ENCODE measurements at regions not wholly inside any gene's neighbourhood (a gene's known extent, or its start where the extent isn't known, plus 50 kb on each side); places are given as distances from the start of the nearest gene placed in this dataset.
"Not testable (repeated sequence)": the region's sequence is repeated elsewhere in the genome, so short reads cannot be mapped to it uniquely, and the experiment has no call there.

GRCh38 chr12:91261820-91262676 lies 79.4 kb upstream of the DCN start:
- DNase-seq, result no peak

DNA sequence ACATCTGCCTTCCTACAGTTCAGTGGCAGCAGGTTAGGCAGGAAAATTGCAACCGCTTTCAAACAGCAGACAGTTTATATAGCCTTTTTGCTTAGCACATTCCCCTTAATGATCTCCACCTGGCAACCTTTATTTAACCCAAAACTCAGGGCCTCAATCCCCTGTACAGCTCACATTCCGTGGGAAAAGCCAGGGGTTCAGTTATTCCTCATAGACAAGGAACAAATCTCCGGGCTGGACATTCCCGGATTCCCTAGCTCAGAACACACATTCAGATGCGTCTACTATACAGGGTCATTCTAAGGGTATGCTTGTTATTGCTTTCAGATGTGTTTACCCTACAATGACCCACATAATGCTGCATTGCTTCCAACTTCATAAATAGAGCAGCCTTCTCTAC lies 73.8 kb upstream of the DCN start:
- no peak for DNase-seq

DNA sequence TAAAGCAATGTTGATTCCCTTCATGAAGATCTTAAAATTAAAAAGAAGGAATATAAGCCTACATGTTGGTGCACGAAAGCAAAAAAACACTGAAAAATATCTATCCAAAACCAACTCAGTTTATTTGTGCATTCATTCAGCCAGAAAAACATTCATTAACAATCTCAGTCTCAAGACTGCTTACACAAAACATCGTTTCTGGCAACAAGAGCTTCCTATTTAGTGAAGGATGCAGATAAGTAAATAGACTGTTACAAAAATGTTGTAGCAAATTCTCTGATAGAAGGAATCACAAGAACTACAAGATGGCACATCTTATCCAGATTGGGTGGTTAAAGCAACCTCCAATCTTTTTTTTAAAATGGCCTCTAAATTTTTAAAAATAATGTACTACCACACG lies 69.7 kb upstream of the DCN start:
- no peak for DNase-seq

- DNase-seq, result no peak
These were observed 67.7 kb upstream of the DCN start for GRCh38 chr12:91250273-91250665.

- no peak for DNase-seq
These were observed 67.1 kb upstream of the DCN start for GRCh38 chr12:91249518-91250272.

DNA sequence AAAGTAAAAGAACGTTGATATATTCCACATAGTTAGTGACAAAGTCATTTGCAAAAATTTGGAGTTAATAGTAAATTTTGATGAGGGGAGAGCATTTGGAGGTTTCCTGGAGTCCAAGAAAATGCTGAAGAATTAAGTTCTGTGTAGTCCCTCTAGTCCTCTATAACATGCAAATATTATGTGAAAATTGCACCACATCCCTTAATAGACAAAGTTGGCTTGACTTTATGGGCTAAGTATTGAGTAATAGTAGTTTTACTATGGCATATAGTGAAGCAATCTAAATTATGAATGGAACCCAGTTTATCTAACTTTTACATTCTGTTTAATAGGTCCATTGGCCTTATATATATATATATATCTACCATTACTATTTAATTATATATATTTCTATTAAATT lies 66.4 kb upstream of the DCN start:
- DNase-seq, result no peak

DNA sequence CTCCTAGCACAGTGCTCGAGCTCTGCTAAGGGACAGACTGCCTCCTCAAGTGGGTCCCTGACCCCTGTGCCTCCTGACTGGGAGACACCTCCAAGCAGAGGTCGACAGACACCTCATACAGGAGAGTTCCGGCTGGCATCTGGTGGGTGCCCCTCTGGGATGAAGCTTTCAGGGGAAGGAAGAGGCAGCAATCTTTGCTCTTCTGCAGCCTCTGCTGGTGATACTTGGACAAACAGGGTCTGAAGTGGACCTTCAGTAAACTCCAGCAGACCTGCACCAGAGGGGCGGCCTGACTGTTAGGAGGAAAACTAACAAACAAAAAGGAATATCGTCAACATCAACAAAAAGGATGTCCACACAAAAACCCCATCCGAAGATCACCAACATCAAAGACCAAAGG lies 60.6 kb upstream of the DCN start:
- DNase-seq, result not testable (repeated sequence)

DNA sequence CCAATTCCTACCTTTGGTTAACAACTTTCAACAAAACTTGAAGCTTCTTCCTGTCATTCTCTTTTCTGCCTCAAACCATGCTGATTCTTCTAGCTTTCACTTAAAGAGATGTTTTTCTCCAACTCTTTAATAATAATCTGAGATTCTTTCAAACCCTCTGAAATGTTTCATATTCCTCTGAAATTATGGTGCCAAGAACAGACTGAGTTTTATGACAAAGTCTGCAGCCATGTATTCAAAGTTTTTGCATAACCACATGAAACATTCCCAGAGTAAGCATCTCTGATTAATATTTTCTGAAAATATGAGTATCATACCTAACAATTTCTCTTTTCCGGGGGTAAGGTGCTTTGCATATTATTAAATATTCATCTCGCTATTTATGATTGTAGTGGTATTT lies 59.1 kb upstream of the DCN start:
- DNase-seq, result no peak

- DNase-seq, result no peak
These were observed 57.9 kb upstream of the DCN start for GRCh38 chr12:91240386-91241095.

DNA sequence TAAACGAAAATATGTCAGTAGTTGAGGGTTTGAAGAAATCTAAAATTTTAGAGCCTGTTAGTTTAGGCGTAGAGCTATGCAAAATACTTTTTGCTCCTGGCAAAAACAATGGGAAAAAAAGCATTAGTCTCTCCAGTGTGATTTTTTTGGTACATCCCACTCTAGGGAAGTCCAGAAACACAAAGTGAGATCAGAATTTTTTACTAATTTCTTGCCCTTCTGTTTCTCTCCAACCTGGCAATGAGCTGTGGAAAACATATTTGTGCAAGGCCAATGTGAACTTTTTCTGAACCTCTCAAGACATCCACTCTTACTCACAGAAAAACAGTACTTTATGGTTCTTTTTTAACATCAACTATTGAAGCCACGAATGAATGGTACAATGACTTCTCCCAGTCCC lies 56.9 kb upstream of the DCN start:
- DNase-seq, result no peak

Data from stimulated activated CD4-positive, alpha-beta T cell treated with anti-CD3 and anti-CD28 coated beads, Interleukin-15, amount 100 ng/mL, for 24 hours (primary cell).